GM12878 (cell line): ENCODE measurements at regions not wholly inside any gene's neighbourhood (a gene's known extent, or its start where the extent isn't known, plus 50 kb on each side); places are given as distances from the start of the nearest gene placed in this dataset.

Experiments
- ATAC-seq: fragments of 200-7000 bp; cut with Tn5 transposase; 3 replicates; pipeline ENCODE4 v1.9.1; 2020; ENCODE audit warnings: mild to moderate bottlenecking, moderate library complexity
- BruUV-seq: library from RNA; stranded (reverse); fragments of 400-500 nt; replicated peaks from 2 replicates; lab custom pipeline; 2021; lab: Mats Ljungman, UMichigan
- CTCF ChIA-PET: fragments of 300-600 bp; sonication (Branson Sonifier 250); formaldehyde crosslinking; extraction: SDS; loops from one replicate; lab custom pipeline; 2021; ENCODE audit warnings: inconsistent platforms; lab: Yijun Ruan, JAX
- POLR2A ChIA-PET: fragments of 350-600 bp; formaldehyde crosslinking; extraction: SDS; loops from one replicate; lab custom pipeline; 2021; ENCODE audit warnings: inconsistent platforms; lab: Charles Lee
- RAD21 ChIA-PET: fragments of 300-600 bp; sonication (Branson Sonifier 250); formaldehyde crosslinking; loops from one replicate; lab custom pipeline; 2023; ENCODE audit warnings: antibody characterized with exemption; ENCODE audit not compliant: unreplicated experiment; lab: Charles Lee
- SMC1A ChIA-PET: fragments of 300-600 bp; sonication (Branson Sonifier 250); formaldehyde crosslinking; loops from one replicate; lab custom pipeline; 2023; ENCODE audit not compliant: unreplicated experiment, uncharacterized antibody; lab: Charles Lee
- DNase-seq: peaks from one replicate; pipeline ENCODE4 v3.0.0-alpha.2; 2011; ENCODE audit warnings: low read depth, low spot score
- FAIRE-seq: peaks from 3 replicates; lab custom pipeline; 2011; peaks lifted over from hg19 to GRCh38; lab: Jason Lieb, UNC
- H2AFZ ChIP-seq: 2 replicates; pipeline ENCODE4 v1.6.0; 2011; ENCODE audit warnings: low read depth, low read length, control low read depth; ENCODE audit not compliant: control insufficient read depth
- H3K27ac ChIP-seq: 2 replicates; pipeline ENCODE4 v1.5.1; 2011; ENCODE audit warnings: control low read depth; ENCODE audit not compliant: control insufficient read depth, insufficient read depth
- H3K27me3 ChIP-seq, 2 experiments: replicated peaks in 1 of 2; 2 replicates each; pipeline versions ENCODE4 v1.6.0 to v1.6.1; 2011; ENCODE audit warnings: low read length in 1 of 2; ENCODE audit not compliant: control insufficient read depth in 2 of 2, insufficient read depth in 2 of 2
- H3K36me3 ChIP-seq, 2 experiments: 2 replicates each; pipeline ENCODE4 v1.5.1; 2011; ENCODE audit warnings: low read length in 1 of 2; ENCODE audit not compliant: control insufficient read depth in 2 of 2, insufficient read depth in 2 of 2
- H3K4me1 ChIP-seq: 2 replicates; pipeline ENCODE4 v1.6.1; 2011; ENCODE audit warnings: mild to moderate bottlenecking, low read length, moderate library complexity, mixed read lengths; ENCODE audit not compliant: control insufficient read depth, insufficient read depth
- H3K4me2 ChIP-seq: 2 replicates; pipeline ENCODE4 v1.6.0; 2011; ENCODE audit warnings: control low read depth; ENCODE audit not compliant: control insufficient read depth, insufficient read depth
- H3K4me3 ChIP-seq: fragments of 200-600 bp; sonication (generic); 2 replicates; pipeline ENCODE4 v1.5.1; 2016
- H3K79me2 ChIP-seq: 2 replicates; pipeline ENCODE4 v1.6.0; 2011; ENCODE audit warnings: low read length; ENCODE audit not compliant: control insufficient read depth, insufficient read depth
- H3K9ac ChIP-seq: 2 replicates; pipeline ENCODE4 v1.8.0; 2011; ENCODE audit warnings: low read length, control low read depth, mixed read lengths; ENCODE audit not compliant: control insufficient read depth, insufficient read depth
- H3K9me3 ChIP-seq: replicated peaks from 3 replicates; pipeline ENCODE4 v1.5.1; 2011; ENCODE audit warnings: mild to moderate bottlenecking, low read length; ENCODE audit not compliant: control insufficient read depth, insufficient read depth
- H4K20me1 ChIP-seq: 2 replicates; pipeline ENCODE4 v1.6.0; 2011; ENCODE audit not compliant: control insufficient read depth, insufficient read depth
- BRCA1 ChIP-seq: IDR thresholded peaks from 2 replicates; pipeline ENCODE4 v1.6.1; 2011; ENCODE audit warnings: low read depth, low read length, improper control_type of control experiment
- MTA2 ChIP-seq: fragments of 450-650 bp; IDR thresholded peaks from 2 replicates; pipeline ENCODE4 v1.6.1; 2016; ENCODE audit warnings: low read depth, mild to moderate bottlenecking, moderate library complexity
- RUNX3 ChIP-seq: IDR thresholded peaks from 2 replicates; pipeline ENCODE4 v1.6.1; 2012; ENCODE audit warnings: low read length, inconsistent platforms
- SRF ChIP-seq, 2 experiments: IDR thresholded peaks; 2 replicates each; pipeline ENCODE4 v1.6.1; 2011; ENCODE audit warnings: low read depth in 2 of 2, low read length in 2 of 2, mild to moderate bottlenecking in 1 of 2, moderate library complexity in 1 of 2
- ZNF24 ChIP-seq: fragments of 450-650 bp; IDR thresholded peaks from 2 replicates; pipeline ENCODE4 v1.6.1; 2017; ENCODE audit warnings: antibody characterized with exemption, mild to moderate bottlenecking
- WGBS: methylation state at CpG from one replicate; pipeline ENCODE4 v1.1.6; 2016; ENCODE audit warnings: low lambda C conversion rate; ENCODE audit not compliant: insufficient replicate concordance, insufficient coverage; ENCODE audit errors: missing lambda C conversion rate; 5-methylcytosine and 5-hydroxymethylcytosine counted together
- in situ Hi-C: fragments of 300-500 bp; cut with MboI; formaldehyde crosslinking; loops from 9 replicates; pipeline ENCODE4 v1.14.3; 2018; ENCODE audit warnings: mixed read lengths
- intact Hi-C: fragments of 100-400 bp; cut with micrococcal nuclease; formaldehyde crosslinking; loops from one replicate; pipeline ENCODE4 v1.14.2; 2022; ENCODE audit not compliant: unreplicated experiment
- TF ChIP-seq, protein P1 (sequence below): fragments of 450-650 bp; IDR thresholded peaks from 2 replicates; pipeline ENCODE4 v1.6.1; 2017; ENCODE audit warnings: antibody characterized with exemption, mild to moderate bottlenecking, moderate library complexity
- TF ChIP-seq, protein P2 (sequence below): IDR thresholded peaks from 2 replicates; pipeline ENCODE4 v1.6.1; 2012; ENCODE audit warnings: low read depth, low read length, improper control_type of control experiment
- TF ChIP-seq, protein P3 (sequence below): fragments of 450-650 bp; IDR thresholded peaks from 2 replicates; pipeline ENCODE4 v1.6.1; 2017; ENCODE audit warnings: mild to moderate bottlenecking, moderate library complexity
- TF ChIP-seq, protein P4 (sequence below): IDR thresholded peaks from 2 replicates; pipeline ENCODE4 v1.6.1; 2012; ENCODE audit warnings: mild to moderate bottlenecking, low read depth, low read length
- TF ChIP-seq, protein P5 (sequence below): IDR thresholded peaks from 2 replicates; pipeline ENCODE4 v1.6.1; 2011; ENCODE audit warnings: borderline replicate concordance, low read depth, mild to moderate bottlenecking, moderate library complexity, mixed read lengths, low read length; ENCODE audit not compliant: insufficient read depth; ENCODE audit errors: extremely low read length

DNA sequence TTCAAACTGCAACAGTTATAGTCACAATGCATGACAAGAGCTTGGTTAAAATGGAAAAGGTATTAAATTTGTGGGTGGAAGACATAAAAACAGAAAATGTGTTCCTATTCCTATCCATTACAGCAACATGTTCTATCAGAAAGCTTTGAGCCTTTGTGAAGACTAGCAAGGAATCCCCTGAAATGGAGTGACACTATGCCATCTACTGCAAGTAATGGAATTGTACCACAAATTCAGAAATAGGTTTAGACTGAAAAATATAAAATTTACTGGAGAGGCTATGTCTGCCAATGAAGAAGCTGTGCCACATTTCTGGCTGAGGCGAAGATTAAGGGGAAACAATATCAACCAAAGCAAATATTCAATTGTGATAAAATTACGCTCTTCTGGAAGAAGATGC is 247.9 kb downstream of the ADAM29 start (continued):
- TF ChIP-seq, protein P1, sequence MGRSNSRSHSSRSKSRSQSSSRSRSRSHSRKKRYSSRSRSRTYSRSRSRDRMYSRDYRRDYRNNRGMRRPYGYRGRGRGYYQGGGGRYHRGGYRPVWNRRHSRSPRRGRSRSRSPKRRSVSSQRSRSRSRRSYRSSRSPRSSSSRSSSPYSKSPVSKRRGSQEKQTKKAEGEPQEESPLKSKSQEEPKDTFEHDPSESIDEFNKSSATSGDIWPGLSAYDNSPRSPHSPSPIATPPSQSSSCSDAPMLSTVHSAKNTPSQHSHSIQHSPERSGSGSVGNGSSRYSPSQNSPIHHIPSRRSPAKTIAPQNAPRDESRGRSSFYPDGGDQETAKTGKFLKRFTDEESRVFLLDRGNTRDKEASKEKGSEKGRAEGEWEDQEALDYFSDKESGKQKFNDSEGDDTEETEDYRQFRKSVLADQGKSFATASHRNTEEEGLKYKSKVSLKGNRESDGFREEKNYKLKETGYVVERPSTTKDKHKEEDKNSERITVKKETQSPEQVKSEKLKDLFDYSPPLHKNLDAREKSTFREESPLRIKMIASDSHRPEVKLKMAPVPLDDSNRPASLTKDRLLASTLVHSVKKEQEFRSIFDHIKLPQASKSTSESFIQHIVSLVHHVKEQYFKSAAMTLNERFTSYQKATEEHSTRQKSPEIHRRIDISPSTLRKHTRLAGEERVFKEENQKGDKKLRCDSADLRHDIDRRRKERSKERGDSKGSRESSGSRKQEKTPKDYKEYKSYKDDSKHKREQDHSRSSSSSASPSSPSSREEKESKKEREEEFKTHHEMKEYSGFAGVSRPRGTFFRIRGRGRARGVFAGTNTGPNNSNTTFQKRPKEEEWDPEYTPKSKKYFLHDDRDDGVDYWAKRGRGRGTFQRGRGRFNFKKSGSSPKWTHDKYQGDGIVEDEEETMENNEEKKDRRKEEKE, result no peak
- TF ChIP-seq ZNF24 (no peak), RUNX3 (no peak)
- TF ChIP-seq, protein P2, sequence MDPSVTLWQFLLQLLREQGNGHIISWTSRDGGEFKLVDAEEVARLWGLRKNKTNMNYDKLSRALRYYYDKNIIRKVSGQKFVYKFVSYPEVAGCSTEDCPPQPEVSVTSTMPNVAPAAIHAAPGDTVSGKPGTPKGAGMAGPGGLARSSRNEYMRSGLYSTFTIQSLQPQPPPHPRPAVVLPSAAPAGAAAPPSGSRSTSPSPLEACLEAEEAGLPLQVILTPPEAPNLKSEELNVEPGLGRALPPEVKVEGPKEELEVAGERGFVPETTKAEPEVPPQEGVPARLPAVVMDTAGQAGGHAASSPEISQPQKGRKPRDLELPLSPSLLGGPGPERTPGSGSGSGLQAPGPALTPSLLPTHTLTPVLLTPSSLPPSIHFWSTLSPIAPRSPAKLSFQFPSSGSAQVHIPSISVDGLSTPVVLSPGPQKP, result no peak

DNA sequence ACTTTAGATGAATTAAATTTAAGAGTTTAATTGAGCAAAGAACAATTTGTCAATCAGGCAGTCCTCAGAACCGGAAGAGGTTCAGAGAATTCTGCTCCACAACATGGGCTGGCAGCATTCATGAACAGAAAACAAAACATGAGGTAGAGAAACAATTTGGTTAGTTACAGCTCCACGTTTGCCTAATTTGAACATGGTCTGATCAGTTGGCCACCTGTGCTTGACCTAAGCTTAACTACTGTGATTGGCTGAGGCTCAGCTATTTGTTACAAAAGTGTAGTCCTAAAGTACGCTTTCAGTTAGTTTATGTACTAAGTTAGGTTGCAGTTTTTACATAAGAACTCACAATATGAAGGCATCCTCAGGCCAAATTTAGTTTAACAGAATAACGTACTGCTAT is 258.6 kb downstream of the ADAM29 start:
- 13% methylated on average over 4 of the region's 4 CpGs for WGBS
- in situ Hi-C loops (no loop called here), intact Hi-C loops (no loop called here)
- Histone ChIP-seq H4K20me1 (no peaks in the 10 kb centered on the region), H3K4me2 (no peak overlapping the region), H3K4me3 (no peak overlapping the region), H3K9ac (no peak overlapping the region), H2AFZ (no peak overlapping the region), H3K27me3 (no peaks in the 10 kb centered on the region), H3K79me2 (no peaks in the 10 kb centered on the region), H3K27ac (no peak overlapping the region), H3K4me1 (no peaks in the 10 kb centered on the region), H3K9me3 (no peaks in the 10 kb centered on the region), H3K36me3 (no peaks in the 10 kb centered on the region)
- ATAC-seq, result no peak
- ChIA-PET RAD21 (no interaction called here), CTCF (no interaction called here), SMC1A (interaction anchor here (1.2 kb wide), 1 partner anchor 11 kb away, joined by 3 read pairs; no protein-coding TSS in a partner anchor), POLR2A (no interaction called here)
- FAIRE-seq, result no peak
- DNase-seq, result no peak
- BruUV-seq, result no TSS peak
- TF ChIP-seq, protein P3, sequence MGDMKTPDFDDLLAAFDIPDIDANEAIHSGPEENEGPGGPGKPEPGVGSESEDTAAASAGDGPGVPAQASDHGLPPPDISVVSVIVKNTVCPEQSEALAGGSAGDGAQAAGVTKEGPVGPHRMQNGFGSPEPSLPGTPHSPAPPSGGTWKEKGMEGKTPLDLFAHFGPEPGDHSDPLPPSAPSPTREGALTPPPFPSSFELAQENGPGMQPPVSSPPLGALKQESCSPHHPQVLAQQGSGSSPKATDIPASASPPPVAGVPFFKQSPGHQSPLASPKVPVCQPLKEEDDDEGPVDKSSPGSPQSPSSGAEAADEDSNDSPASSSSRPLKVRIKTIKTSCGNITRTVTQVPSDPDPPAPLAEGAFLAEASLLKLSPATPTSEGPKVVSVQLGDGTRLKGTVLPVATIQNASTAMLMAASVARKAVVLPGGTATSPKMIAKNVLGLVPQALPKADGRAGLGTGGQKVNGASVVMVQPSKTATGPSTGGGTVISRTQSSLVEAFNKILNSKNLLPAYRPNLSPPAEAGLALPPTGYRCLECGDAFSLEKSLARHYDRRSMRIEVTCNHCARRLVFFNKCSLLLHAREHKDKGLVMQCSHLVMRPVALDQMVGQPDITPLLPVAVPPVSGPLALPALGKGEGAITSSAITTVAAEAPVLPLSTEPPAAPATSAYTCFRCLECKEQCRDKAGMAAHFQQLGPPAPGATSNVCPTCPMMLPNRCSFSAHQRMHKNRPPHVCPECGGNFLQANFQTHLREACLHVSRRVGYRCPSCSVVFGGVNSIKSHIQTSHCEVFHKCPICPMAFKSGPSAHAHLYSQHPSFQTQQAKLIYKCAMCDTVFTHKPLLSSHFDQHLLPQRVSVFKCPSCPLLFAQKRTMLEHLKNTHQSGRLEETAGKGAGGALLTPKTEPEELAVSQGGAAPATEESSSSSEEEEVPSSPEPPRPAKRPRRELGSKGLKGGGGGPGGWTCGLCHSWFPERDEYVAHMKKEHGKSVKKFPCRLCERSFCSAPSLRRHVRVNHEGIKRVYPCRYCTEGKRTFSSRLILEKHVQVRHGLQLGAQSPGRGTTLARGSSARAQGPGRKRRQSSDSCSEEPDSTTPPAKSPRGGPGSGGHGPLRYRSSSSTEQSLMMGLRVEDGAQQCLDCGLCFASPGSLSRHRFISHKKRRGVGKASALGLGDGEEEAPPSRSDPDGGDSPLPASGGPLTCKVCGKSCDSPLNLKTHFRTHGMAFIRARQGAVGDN, result no peak
- TF ChIP-seq, protein P4, sequence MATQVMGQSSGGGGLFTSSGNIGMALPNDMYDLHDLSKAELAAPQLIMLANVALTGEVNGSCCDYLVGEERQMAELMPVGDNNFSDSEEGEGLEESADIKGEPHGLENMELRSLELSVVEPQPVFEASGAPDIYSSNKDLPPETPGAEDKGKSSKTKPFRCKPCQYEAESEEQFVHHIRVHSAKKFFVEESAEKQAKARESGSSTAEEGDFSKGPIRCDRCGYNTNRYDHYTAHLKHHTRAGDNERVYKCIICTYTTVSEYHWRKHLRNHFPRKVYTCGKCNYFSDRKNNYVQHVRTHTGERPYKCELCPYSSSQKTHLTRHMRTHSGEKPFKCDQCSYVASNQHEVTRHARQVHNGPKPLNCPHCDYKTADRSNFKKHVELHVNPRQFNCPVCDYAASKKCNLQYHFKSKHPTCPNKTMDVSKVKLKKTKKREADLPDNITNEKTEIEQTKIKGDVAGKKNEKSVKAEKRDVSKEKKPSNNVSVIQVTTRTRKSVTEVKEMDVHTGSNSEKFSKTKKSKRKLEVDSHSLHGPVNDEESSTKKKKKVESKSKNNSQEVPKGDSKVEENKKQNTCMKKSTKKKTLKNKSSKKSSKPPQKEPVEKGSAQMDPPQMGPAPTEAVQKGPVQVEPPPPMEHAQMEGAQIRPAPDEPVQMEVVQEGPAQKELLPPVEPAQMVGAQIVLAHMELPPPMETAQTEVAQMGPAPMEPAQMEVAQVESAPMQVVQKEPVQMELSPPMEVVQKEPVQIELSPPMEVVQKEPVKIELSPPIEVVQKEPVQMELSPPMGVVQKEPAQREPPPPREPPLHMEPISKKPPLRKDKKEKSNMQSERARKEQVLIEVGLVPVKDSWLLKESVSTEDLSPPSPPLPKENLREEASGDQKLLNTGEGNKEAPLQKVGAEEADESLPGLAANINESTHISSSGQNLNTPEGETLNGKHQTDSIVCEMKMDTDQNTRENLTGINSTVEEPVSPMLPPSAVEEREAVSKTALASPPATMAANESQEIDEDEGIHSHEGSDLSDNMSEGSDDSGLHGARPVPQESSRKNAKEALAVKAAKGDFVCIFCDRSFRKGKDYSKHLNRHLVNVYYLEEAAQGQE, result no peak
- TF ChIP-seq SRF (IDR thresholded peaks at IDR 0.05; ENCODE audit: low read depth in 2 of 2, low read length in 2 of 2) (no peak), MTA2 (no peak), BRCA1 (no peak)
- TF ChIP-seq, protein P5, sequence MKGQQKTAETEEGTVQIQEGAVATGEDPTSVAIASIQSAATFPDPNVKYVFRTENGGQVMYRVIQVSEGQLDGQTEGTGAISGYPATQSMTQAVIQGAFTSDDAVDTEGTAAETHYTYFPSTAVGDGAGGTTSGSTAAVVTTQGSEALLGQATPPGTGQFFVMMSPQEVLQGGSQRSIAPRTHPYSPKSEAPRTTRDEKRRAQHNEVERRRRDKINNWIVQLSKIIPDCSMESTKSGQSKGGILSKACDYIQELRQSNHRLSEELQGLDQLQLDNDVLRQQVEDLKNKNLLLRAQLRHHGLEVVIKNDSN, result no peak
